IMR-90 (cell line): ENCODE measurements at regions not wholly inside any gene's neighbourhood (a gene's known extent, or its start where the extent isn't known, plus 50 kb on each side); places are given as distances from the start of the nearest gene placed in this dataset.

Experiments used
- ATAC-seq: fragments of 200-7000 bp; cut with Tn5 transposase; 2 replicates; pipeline ENCODE4 v1.9.1; 2020; ENCODE audit warnings: low read depth, mild to moderate bottlenecking, moderate library complexity
- BruUV-seq: library from RNA; stranded (reverse); fragments of 400-500 nt; replicated peaks from 2 replicates; lab custom pipeline; 2021; lab: Mats Ljungman, UMichigan
- CTCF ChIA-PET: fragments of 300-600 bp; formaldehyde crosslinking; extraction: SDS; loops from one replicate; lab custom pipeline; 2021; ENCODE audit warnings: antibody characterized with exemption; lab: Yijun Ruan, JAX
- POLR2A ChIA-PET: fragments of 300-600 bp; sonication (Branson Sonifier 250); formaldehyde crosslinking; loops from one replicate; lab custom pipeline; 2022; ENCODE audit warnings: antibody characterized with exemption; ENCODE audit not compliant: unreplicated experiment; lab: Charles Lee
- DNase-seq: peaks from one replicate; pipeline ENCODE4 v3.0.0; 2013
- H2AFZ ChIP-seq: replicated peaks from 2 replicates; pipeline ENCODE3; 2013; ENCODE audit warnings: low read length, mild to moderate bottlenecking; ENCODE audit not compliant: poor library complexity
- H2AK5ac ChIP-seq: 2 replicates; pipeline ENCODE4 v1.6.1; 2013; ENCODE audit warnings: low read depth, low read length, inconsistent platforms
- H2AK9ac ChIP-seq: replicated peaks from 2 replicates; pipeline ENCODE3; 2013; ENCODE audit warnings: mild to moderate bottlenecking, low read depth, low read length, moderate library complexity; ENCODE audit not compliant: poor library complexity
- H2BK120ac ChIP-seq: 2 replicates; pipeline ENCODE4 v1.6.1; 2013; ENCODE audit warnings: low read depth, low read length, inconsistent platforms
- H2BK15ac ChIP-seq: 3 replicates; pipeline ENCODE4 v1.6.1; 2013; ENCODE audit warnings: low read depth, low read length, inconsistent platforms
- H2BK20ac ChIP-seq: 2 replicates; pipeline ENCODE4 v1.6.1; 2013; ENCODE audit warnings: low read depth, mild to moderate bottlenecking, inconsistent platforms, low read length, moderate library complexity
- H2BK5ac ChIP-seq: 2 replicates; pipeline ENCODE4 v1.6.1; 2013; ENCODE audit warnings: mild to moderate bottlenecking, low read depth, low read length, inconsistent platforms; ENCODE audit not compliant: poor library complexity, severe bottlenecking
- H3K14ac ChIP-seq: replicated peaks from 2 replicates; pipeline ENCODE4 v1.6.1; 2013; ENCODE audit warnings: low read depth, low read length, inconsistent platforms
- H3K18ac ChIP-seq: 2 replicates; pipeline ENCODE4 v1.6.1; 2013; ENCODE audit warnings: low read depth, low read length, control low read depth
- H3K23ac ChIP-seq: 2 replicates; pipeline ENCODE4 v1.6.1; 2013; ENCODE audit warnings: low read depth, low read length, inconsistent platforms
- H3K27ac ChIP-seq: 2 replicates; pipeline ENCODE4 v1.5.1; 2013; ENCODE audit warnings: mild to moderate bottlenecking, control low read depth, low read length; ENCODE audit not compliant: insufficient read depth
- H3K27me3 ChIP-seq: 2 replicates; pipeline ENCODE4 v1.6.1; 2013; ENCODE audit warnings: low read length; ENCODE audit not compliant: control insufficient read depth, insufficient read depth
- H3K36me3 ChIP-seq: 2 replicates; pipeline ENCODE4 v1.6.1; 2013; ENCODE audit warnings: low read length, mixed read lengths; ENCODE audit not compliant: control insufficient read depth, insufficient read depth
- H3K4ac ChIP-seq: 2 replicates; pipeline ENCODE4 v1.6.1; 2013; ENCODE audit warnings: low read depth, low read length, inconsistent platforms
- H3K4me1 ChIP-seq: 2 replicates; pipeline ENCODE4 v1.6.1; 2013; ENCODE audit warnings: low read length, mixed read lengths; ENCODE audit not compliant: control insufficient read depth, insufficient read depth
- H3K4me2 ChIP-seq: 2 replicates; pipeline ENCODE4 v1.6.1; 2013; ENCODE audit warnings: low read depth, mild to moderate bottlenecking, control low read depth, low read length, moderate library complexity
- H3K4me3 ChIP-seq: 2 replicates; pipeline ENCODE4 v1.5.1; 2013; ENCODE audit warnings: low read depth, mild to moderate bottlenecking, control low read depth, low read length, moderate library complexity; ENCODE audit not compliant: insufficient read depth
- H3K56ac ChIP-seq: 2 replicates; pipeline ENCODE4 v1.6.1; 2013; ENCODE audit warnings: low read length, inconsistent platforms; ENCODE audit not compliant: insufficient read depth; ENCODE audit errors: extremely low read depth
- H3K79me1 ChIP-seq, 2 experiments: 2 replicates each; pipeline ENCODE4 v1.6.1; 2013; ENCODE audit warnings: low read length in 2 of 2, inconsistent platforms in 1 of 2, low read depth in 1 of 2
- H3K9ac ChIP-seq: 2 replicates; pipeline ENCODE4 v1.6.1; 2013; ENCODE audit warnings: low read depth, low read length, control low read depth
- H3K9me1 ChIP-seq: 2 replicates; pipeline ENCODE4 v1.6.1; 2013; ENCODE audit warnings: low read length, inconsistent platforms; ENCODE audit not compliant: insufficient read depth
- H3K9me3 ChIP-seq: 2 replicates; pipeline ENCODE4 v1.6.1; 2013; ENCODE audit warnings: low read length; ENCODE audit not compliant: control insufficient read depth, insufficient read depth
- H4K20me1 ChIP-seq: 2 replicates; pipeline ENCODE4 v1.6.1; 2013; ENCODE audit warnings: low read length, inconsistent platforms; ENCODE audit not compliant: insufficient read depth
- H4K5ac ChIP-seq: 2 replicates; pipeline ENCODE4 v1.6.1; 2013; ENCODE audit warnings: mild to moderate bottlenecking, low read depth, low read length, control low read depth
- H4K8ac ChIP-seq, 2 experiments: 2 replicates each; pipeline ENCODE4 v1.6.1; 2013; ENCODE audit warnings: low read depth in 2 of 2, low read length in 2 of 2, control low read depth in 1 of 2, inconsistent platforms in 1 of 2
- H4K91ac ChIP-seq: 2 replicates; pipeline ENCODE4 v1.6.1; 2013; ENCODE audit warnings: low read depth, low read length, inconsistent platforms; ENCODE audit not compliant: insufficient read depth
- BHLHE40 ChIP-seq: fragments of 150-350 bp; IDR thresholded peaks from 2 replicates; pipeline ENCODE4 v1.6.1; 2016; ENCODE audit warnings: mild to moderate bottlenecking, low read depth, low read length
- CHD1 ChIP-seq: IDR thresholded peaks from 2 replicates; pipeline ENCODE4 v1.6.1; 2012; ENCODE audit warnings: low read depth, low read length, improper control_type of control experiment
- ELK1 ChIP-seq: fragments of 150-350 bp; IDR thresholded peaks from 2 replicates; pipeline ENCODE4 v1.6.1; 2016; ENCODE audit warnings: low read depth, mild to moderate bottlenecking, low read length, moderate library complexity, borderline replicate concordance
- MAFK ChIP-seq: IDR thresholded peaks from 2 replicates; pipeline ENCODE4 v1.6.1; 2012; ENCODE audit warnings: low read depth, low read length, improper control_type of control experiment
- MXI1 ChIP-seq: IDR thresholded peaks from 2 replicates; pipeline ENCODE4 v1.6.1; 2012; ENCODE audit warnings: low read depth, mild to moderate bottlenecking, low read length, moderate library complexity, borderline replicate concordance
- NFE2L2 ChIP-seq: fragments of 150-350 bp; IDR thresholded peaks from 2 replicates; pipeline ENCODE4 v1.6.1; 2016; ENCODE audit warnings: low read depth, mild to moderate bottlenecking, low read length
- POLR2A ChIP-seq: IDR thresholded peaks from 2 replicates; pipeline ENCODE4 v1.6.1; 2012; ENCODE audit warnings: mild to moderate bottlenecking, low read depth, low read length
- RAD21 ChIP-seq: IDR thresholded peaks from 2 replicates; pipeline ENCODE4 v1.6.1; 2012; ENCODE audit warnings: low read length, improper control_type of control experiment
- RCOR1 ChIP-seq: IDR thresholded peaks from 2 replicates; pipeline ENCODE4 v1.6.1; 2012; ENCODE audit warnings: mild to moderate bottlenecking, low read length, improper control_type of control experiment; ENCODE audit not compliant: insufficient replicate concordance
- RFX5 ChIP-seq: IDR thresholded peaks from 2 replicates; pipeline ENCODE4 v1.8.0; 2012; ENCODE audit warnings: low read depth, mild to moderate bottlenecking, low read length, moderate library complexity
- SMC3 ChIP-seq: fragments of 150-350 bp; IDR thresholded peaks from 2 replicates; pipeline ENCODE4 v1.6.1; 2016; ENCODE audit warnings: low read depth, mild to moderate bottlenecking, antibody characterized with exemption, low read length, moderate library complexity
- USF2 ChIP-seq: fragments of 150-350 bp; IDR thresholded peaks from 2 replicates; pipeline ENCODE4 v1.6.1; 2017; ENCODE audit warnings: mild to moderate bottlenecking, antibody characterized with exemption, low read length, low read depth
- dilution Hi-C: fragments of 300-500 bp; cut with HindIII; formaldehyde crosslinking; loops from one replicate; pipeline ENCODE4 v1.14.3; 2018; ENCODE audit warnings: low sequenced_read_pairs; ENCODE audit not compliant: unreplicated experiment
- in situ Hi-C: fragments of 300-500 bp; cut with MboI; formaldehyde crosslinking; loops from 3 replicates; pipeline ENCODE4 v1.14.3; 2019; ENCODE audit warnings: low sequenced_read_pairs, inconsistent platforms, mixed read lengths
- intact Hi-C: fragments of 100-400 bp; cut with micrococcal nuclease; formaldehyde crosslinking; loops from 2 replicates; pipeline ENCODE4 v1.10.0; 2022

- H3K9me1 ChIP-seq, result no peaks in the 10 kb centered on the region
- no peak overlapping the region for H4K91ac ChIP-seq
- H2BK120ac ChIP-seq, result no peak overlapping the region
- POLR2A ChIA-PET, result no interaction called here
- no peaks in the 10 kb centered on the region for H3K27me3 ChIP-seq
- no peak overlapping the region for H2AFZ ChIP-seq
- no peak overlapping the region for H3K4me3 ChIP-seq
- H2AK9ac ChIP-seq, result no peak overlapping the region
- BruUV-seq, result no TSS peak
- H3K4me1 ChIP-seq, result no peaks in the 10 kb centered on the region
- no peak overlapping the region for H3K56ac ChIP-seq
- intact Hi-C loops (no loop called here), in situ Hi-C loops (no loop called here), dilution Hi-C loops (no loop called here)
- no peak overlapping the region for H2AK5ac ChIP-seq
- H3K9me3 ChIP-seq, result no peaks in the 10 kb centered on the region
- H3K27ac ChIP-seq, result no peak overlapping the region
- no peak overlapping the region for H3K4ac ChIP-seq
- no peak overlapping the region for H3K9ac ChIP-seq
- H3K18ac ChIP-seq, result no peak overlapping the region
- no peaks in the 10 kb centered on the region for H3K79me1 ChIP-seq
- no peak overlapping the region for H3K23ac ChIP-seq
- H4K5ac ChIP-seq, result no peak overlapping the region
- no peak overlapping the region for H2BK20ac ChIP-seq
- H3K14ac ChIP-seq, result no peak overlapping the region
- no peak for TF ChIP-seq MXI1
- TF ChIP-seq ELK1, result no peak
- no peak for TF ChIP-seq CHD1
- no peak for TF ChIP-seq NFE2L2
- no peak for TF ChIP-seq MAFK
- TF ChIP-seq SMC3, result no peak
- no peak for TF ChIP-seq POLR2A
- TF ChIP-seq BHLHE40, result no peak
- no peak for TF ChIP-seq USF2
- TF ChIP-seq RFX5, result no peak
- no peak for TF ChIP-seq RAD21
- TF ChIP-seq RCOR1, result no peak
- H4K8ac ChIP-seq, result no peak overlapping the region
- H2BK5ac ChIP-seq, result no peak overlapping the region
- no peaks in the 10 kb centered on the region for H3K36me3 ChIP-seq
- H3K4me2 ChIP-seq, result no peak overlapping the region
- CTCF ChIA-PET, result no interaction called here
- H2BK15ac ChIP-seq, result no peak overlapping the region
- DNase-seq (no peak), ATAC-seq (no peak)
- H4K20me1 ChIP-seq, result no peaks in the 10 kb centered on the region
These were observed 116.1 kb upstream of the ARHGAP24 start for GRCh38 chr4:85358831-85359230.
